ENCODE measurements at regions not wholly inside any gene's neighbourhood (a gene's known extent, or its start where the extent isn't known, plus 50 kb on each side); places are given as distances from the start of the nearest gene placed in this dataset.

- DNase-seq: no peak
These were observed 373.3 kb upstream of the RBMS3 start for GRCh38 chr3:28907616-28908015.

GRCh38 chr3:28912120-28912885 is 368.6 kb upstream of the RBMS3 start:
- no peak for DNase-seq

- DNase-seq: no peak
These were observed 364.9 kb upstream of the RBMS3 start for GRCh38 chr3:28915741-28916500.

GRCh38 chr3:28916713-28917499 is 364.0 kb upstream of the RBMS3 start:
- DNase-seq: no peak

- DNase-seq: no peak
These were observed 362.9 kb upstream of the RBMS3 start for GRCh38 chr3:28917895-28918475.

GRCh38 chr3:28922376-28922775 is 358.5 kb upstream of the RBMS3 start:
- DNase-seq: no peak

- DNase-seq: no peak
These were observed 356.9 kb upstream of the RBMS3 start for GRCh38 chr3:28923994-28924393.

GRCh38 chr3:28924744-28925360 is 356.0 kb upstream of the RBMS3 start:
- no peak for DNase-seq

GRCh38 chr3:28933337-28933736 is 347.5 kb upstream of the RBMS3 start:
- DNase-seq: no peak

- no peak for DNase-seq
These were observed 346.6 kb upstream of the RBMS3 start for GRCh38 chr3:28934126-28934813.

- no peak for DNase-seq
These were observed 345.7 kb upstream of the RBMS3 start for GRCh38 chr3:28935146-28935545.

- no peak for DNase-seq
These were observed 344.7 kb upstream of the RBMS3 start for GRCh38 chr3:28936154-28936553.

GRCh38 chr3:28940530-28940929 is 340.3 kb upstream of the RBMS3 start:
- no peak for DNase-seq

- no peak for DNase-seq
These were observed 339.9 kb upstream of the RBMS3 start for GRCh38 chr3:28940994-28941393.

GRCh38 chr3:28947061-28947460 is 333.8 kb upstream of the RBMS3 start:
- no peak for DNase-seq

- no peak for DNase-seq
These were observed 333.1 kb upstream of the RBMS3 start for GRCh38 chr3:28947751-28948150.

GRCh38 chr3:28948685-28949084 is 332.2 kb upstream of the RBMS3 start:
- no peak for DNase-seq

- DNase-seq: peak; percentile 74
These were observed 331.3 kb upstream of the RBMS3 start for GRCh38 chr3:28949580-28949979.

- no peak for DNase-seq
These were observed 330.3 kb upstream of the RBMS3 start for GRCh38 chr3:28950614-28951013.

- no peak for DNase-seq
These were observed 328.9 kb upstream of the RBMS3 start for GRCh38 chr3:28951772-28952556.

GRCh38 chr3:28958656-28959055 is 322.2 kb upstream of the RBMS3 start:
- no peak for DNase-seq

Measured in DMS153 (cell line).